Kidney (tissue), 13 donors: ENCODE measurements at regions not wholly inside any gene's neighbourhood (a gene's known extent, or its start where the extent isn't known, plus 50 kb on each side); places are given as distances from the start of the nearest gene placed in this dataset.

Source experiments
- DNase-seq, 5 donors: peaks; one replicate each; pipeline ENCODE4 v3.0.0-alpha.2; 2013 to 2020
- FAIRE-seq: peaks from 2 replicates; lab custom pipeline; 2012; peaks lifted over from hg19 to GRCh38; lab: Jason Lieb, UNC
- H3K27ac ChIP-seq, 2 donors: one replicate each; pipeline ENCODE4 v1.7.0; 2013; ENCODE audit warnings: low read depth in 2 of 2, low read length in 2 of 2, inconsistent platforms in 1 of 2
- H3K27me3 ChIP-seq: one replicate; pipeline ENCODE4 v1.7.1; 2013; ENCODE audit warnings: low read length, inconsistent platforms; ENCODE audit not compliant: control insufficient read depth, insufficient read depth
- H3K36me3 ChIP-seq, 3 donors: one replicate each; pipeline versions ENCODE4 v1.7.0 to v1.7.1; 2013; ENCODE audit warnings: low read length in 3 of 3, control low read depth in 1 of 3, inconsistent platforms in 1 of 3; ENCODE audit not compliant: insufficient read depth in 3 of 3, control insufficient read depth in 2 of 3
- H3K4me1 ChIP-seq, 3 donors: one replicate each; pipeline versions ENCODE4 v1.7.0 to v1.7.1; 2013; ENCODE audit warnings: low read length in 3 of 3, inconsistent platforms in 1 of 3, low read depth in 1 of 3; ENCODE audit not compliant: control insufficient read depth in 2 of 3, insufficient read depth in 2 of 3
- H3K4me3 ChIP-seq, 3 donors: one replicate each; pipeline versions ENCODE4 v1.7.0 to v1.8.1; 2013; ENCODE audit warnings: low read length in 3 of 3, control low read depth in 1 of 3, inconsistent platforms in 1 of 3
- H3K9ac ChIP-seq, 3 donors: one replicate each; pipeline versions ENCODE4 v1.7.0 to v1.7.1; 2013; ENCODE audit warnings: low read length in 3 of 3, control low read depth in 1 of 3, inconsistent platforms in 1 of 3
- H3K9me3 ChIP-seq, 3 donors: one replicate each; pipeline versions ENCODE4 v1.7.0 to v1.7.1; 2013; ENCODE audit warnings: low read length in 3 of 3, control low read depth in 1 of 3, inconsistent platforms in 1 of 3; ENCODE audit not compliant: control insufficient read depth in 2 of 3, insufficient read depth in 1 of 3
- CTCF ChIP-seq: IDR thresholded peaks from 3 replicates; pipeline ENCODE4 v1.5.1; 2012; ENCODE audit warnings: mild to moderate bottlenecking, moderate library complexity, borderline replicate concordance; ENCODE audit not compliant: insufficient read depth; ENCODE audit errors: extremely low read depth
- intact Hi-C: fragments of 100-400 bp; cut with DNase I; formaldehyde crosslinking; loops from one replicate; pipeline ENCODE4 v1.11.1; 2022
- donor health status: control.
- donor health status: control.
- donor health status: control.
- donor health status: control.
- donor health status: control.
- donor health status: DM: yes; HTN: yes; CAD: no.
- donor health status: Normal renal cell carcinoma (clear cell type).

DNA sequence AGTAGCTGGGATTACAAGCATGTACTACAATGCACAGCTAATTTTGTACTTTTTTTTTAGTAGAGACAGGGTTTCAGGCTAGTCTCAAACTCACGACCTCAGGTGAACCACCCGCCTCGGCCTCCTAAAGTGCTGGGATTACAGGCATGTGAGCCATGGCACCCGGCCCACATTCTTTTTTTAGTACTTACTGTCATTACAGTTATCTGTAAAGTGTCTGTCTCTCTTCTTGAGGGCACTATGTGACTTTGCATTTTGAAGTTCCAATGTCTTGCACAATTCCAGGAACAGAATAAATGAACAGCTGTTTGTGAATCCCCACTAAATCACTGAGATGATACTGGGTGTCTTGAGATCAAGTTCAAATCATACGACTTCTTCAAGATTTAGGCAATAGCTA is 1540.3 kb downstream of the CDH11 start:
- no peak overlapping the region for H3K9ac ChIP-seq
- TF ChIP-seq CTCF, result no peak
- H3K4me1 ChIP-seq, result no peaks in the 10 kb centered on the region
- no peak overlapping the region for H3K4me3 ChIP-seq
- FAIRE-seq, result no peak
- intact Hi-C loops, result no loop called here
- H3K36me3 ChIP-seq, result no peaks in the 10 kb centered on the region
- H3K27me3 ChIP-seq, result no peaks in the 10 kb centered on the region
- no peak for DNase-seq
- no peak overlapping the region for H3K27ac ChIP-seq
- no peaks in the 10 kb centered on the region for H3K9me3 ChIP-seq

DNA sequence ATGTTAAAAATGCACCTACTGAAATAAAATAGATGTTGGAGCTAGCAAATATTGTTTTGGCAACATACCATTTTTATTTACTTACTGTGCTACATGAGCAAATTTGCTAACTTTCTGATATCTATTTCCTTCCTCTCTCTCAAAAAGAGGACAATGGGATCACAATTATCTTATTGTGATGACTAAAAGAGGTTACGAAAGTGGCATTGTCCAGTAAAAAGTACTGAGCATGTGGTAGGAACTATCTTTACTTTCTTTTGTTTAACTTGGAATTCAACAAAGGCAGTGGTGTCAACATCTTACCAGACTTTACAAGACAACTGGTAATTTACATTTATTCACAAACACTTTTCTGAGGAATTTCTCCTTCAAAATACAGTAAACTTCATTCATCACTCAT is 1542.6 kb upstream of the CDH8 start:
- H3K4me3 ChIP-seq, result no peak overlapping the region
- FAIRE-seq (no peak), DNase-seq (no peak)
- intact Hi-C loops, result no loop called here
- no peaks in the 10 kb centered on the region for H3K36me3 ChIP-seq
- TF ChIP-seq CTCF, result no peak
- H3K4me1 ChIP-seq, result no peaks in the 10 kb centered on the region
- H3K9ac ChIP-seq, result no peak overlapping the region
- no peak overlapping the region for H3K27ac ChIP-seq
- H3K9me3 ChIP-seq, result no peaks in the 10 kb centered on the region
- no peaks in the 10 kb centered on the region for H3K27me3 ChIP-seq

- no peaks in the 10 kb centered on the region for H3K27me3 ChIP-seq
- H3K4me1 ChIP-seq, result no peaks in the 10 kb centered on the region
- H3K36me3 ChIP-seq, result no peaks in the 10 kb centered on the region
- TF ChIP-seq CTCF, result no peak
- H3K9ac ChIP-seq, result no peak overlapping the region
- H3K27ac ChIP-seq, result no peak overlapping the region
- DNase-seq, result no peak
- intact Hi-C loops, result no loop called here
- no peaks in the 10 kb centered on the region for H3K9me3 ChIP-seq
- no peak overlapping the region for H3K4me3 ChIP-seq
- FAIRE-seq, result no peak
These were observed 1541.7 kb upstream of the CDH8 start for GRCh38 chr16:63577891-63578290.

- no peak overlapping the region for H3K27ac ChIP-seq
- FAIRE-seq (no peak), DNase-seq (no peak)
- H3K4me3 ChIP-seq, result no peak overlapping the region
- H3K9ac ChIP-seq, result no peak overlapping the region
- no peak for TF ChIP-seq CTCF
- no peaks in the 10 kb centered on the region for H3K9me3 ChIP-seq
- no peaks in the 10 kb centered on the region for H3K36me3 ChIP-seq
- intact Hi-C loops, result no loop called here
- H3K4me1 ChIP-seq, result no peaks in the 10 kb centered on the region
- no peaks in the 10 kb centered on the region for H3K27me3 ChIP-seq
These were observed 1538.8 kb upstream of the CDH8 start for GRCh38 chr16:63575041-63575440.
